Heart left ventricle (tissue), 16 donors: ENCODE measurements at regions not wholly inside any gene's neighbourhood (a gene's known extent, or its start where the extent isn't known, plus 50 kb on each side); places are given as distances from the start of the nearest gene placed in this dataset.

Experiments used
- ATAC-seq, 4 donors: fragments of 200-7000 bp; cut with Tn5 transposase; one replicate each; pipeline ENCODE4 v1.9.1; 2020 to 2022; ENCODE audit warnings: moderate library complexity in 4 of 4, mild to moderate bottlenecking in 3 of 4, moderate number of reproducible peaks in 1 of 4
- DNase-seq, 5 donors: peaks; one replicate each; pipeline ENCODE4 v3.0.0-alpha.2; 2020
- H3K27ac ChIP-seq, 12 donors: fragments of 200-600 bp; sonication (generic) in 4 of 12; one replicate each; pipeline versions ENCODE4 v1.5.0 to v1.8.0; 2016 to 2022; ENCODE audit warnings: mild to moderate bottlenecking in 2 of 12
- H3K27me3 ChIP-seq, 9 donors: fragments of 200-600 bp; sonication (generic) in 2 of 9; one replicate each; pipeline versions ENCODE4 v1.5.1 to v1.8.0; 2016 to 2022; ENCODE audit warnings: mild to moderate bottlenecking in 3 of 9
- H3K36me3 ChIP-seq, 9 donors: fragments of 200-600 bp; sonication (generic) in 2 of 9; one replicate each; pipeline versions ENCODE4 v1.5.0 to v1.8.0; 2018 to 2022; ENCODE audit warnings: mild to moderate bottlenecking in 2 of 9
- H3K4me1 ChIP-seq, 12 donors: fragments of 200-600 bp; sonication (generic) in 4 of 12; one replicate each; pipeline versions ENCODE4 v1.5.0 to v1.8.0; 2016 to 2022; ENCODE audit warnings: mild to moderate bottlenecking in 3 of 12
- H3K4me3 ChIP-seq, 12 donors: fragments of 200-600 bp; sonication (generic) in 4 of 12; one replicate each; pipeline versions ENCODE4 v1.5.0 to v1.8.0; 2017 to 2022; ENCODE audit warnings: mild to moderate bottlenecking in 9 of 12, moderate library complexity in 4 of 12
- H3K9me3 ChIP-seq, 12 donors: fragments of 200-600 bp; sonication (generic) in 4 of 12; one replicate each; pipeline versions ENCODE4 v1.5.0 to v1.8.0; 2016 to 2022; ENCODE audit warnings: mild to moderate bottlenecking in 1 of 12
- CTCF ChIP-seq, 12 donors: fragments of 200-600 bp; sonication (generic) in 4 of 12; IDR thresholded peaks; one replicate each; pipeline versions ENCODE4 v1.5.0 to v1.8.0; 2018 to 2022; ENCODE audit warnings: antibody characterized with exemption in 12 of 12, mild to moderate bottlenecking in 5 of 12
- POLR2A ChIP-seq, 2 donors: fragments of 450-650 bp; IDR thresholded peaks; one replicate each; pipeline ENCODE4 v1.6.1; 2017; ENCODE audit warnings: antibody characterized with exemption in 2 of 2, mild to moderate bottlenecking in 2 of 2, moderate library complexity in 2 of 2
- WGBS, 4 donors: extraction: QIAGEN DNeasy Blood & Tissue Kit in 2 of 4; methylation state at CpG; one replicate each; pipeline versions ENCODE4 v1.1.5 to v1.1.7; 2013 to 2018; 5-methylcytosine and 5-hydroxymethylcytosine counted together
- intact Hi-C, 10 donors: fragments of 100-400 bp; cut with DNase I; formaldehyde crosslinking; loops; one replicate each; pipeline versions ENCODE4 v1.11.1 to v1.14.2; 2022
- donor health status: ischemic (EF 13 %, LVEDD 7.1; RV severe dilation, severe dysfunction).
- donor health status: healthy with polysubstance abuse.
- donor health status: DM: no; HTN: yes; CAD: no.
- donor health status: DM: no; HTN: no; CAD: no.
- donor health status: ischemic (EF 25% LVEDD 6.9; RV normal size, moderate dysfunction).
- donor health status: ischemic (EF 25% LVEDD 5.7; RV mildly dilated, moderate dysfunction).
- donor health status: healthy.
- donor health status: DM: yes; HTN: yes; CAD: no.
- donor health status: ischemic (EF 35%, LVEDD 5.7; RV mildly dilated, moderate dysfunction).
- donor health status: nonischemic (EF 11% LVEDD 7.7; RV severe dilation, severe dysfunction).
- donor health status: DM: yes; HTN: yes; CAD: no.
- donor health status: PGD.
- donor health status: ischemic (EF 29% LVEDD 5.4; RV normal size, mild dysfunction).
- donor health status: nonischemic (EF 23%, LVEDD 6.1; RV moderate dilation, normal function).

- intact Hi-C loops, result no loop called here
- DNase-seq, result no peak
- no peaks in the 10 kb centered on the region for H3K27me3 ChIP-seq
- H3K36me3 ChIP-seq, result peaks cover 0 to 2% (median 0%) of the 10 kb centered on the region in 9 donors
- ATAC-seq, result no peak
- no peaks in the 10 kb centered on the region for H3K9me3 ChIP-seq
- TF ChIP-seq CTCF (IDR thresholded peaks at IDR 0.05), result no peak
- TF ChIP-seq POLR2A (IDR thresholded peaks at IDR 0.05), result no peak
- H3K4me1 ChIP-seq, result no peaks in the 10 kb centered on the region
- no peak overlapping the region for H3K4me3 ChIP-seq
- H3K27ac ChIP-seq, result no peak overlapping the region
- WGBS, 4 donors, result 83 to 89% (median 86%) methylated on average over 6 to 11 of the region's 11 CpGs
Measured at GRCh38 chr2:120992791-120993555, 257.3 kb downstream of the GLI2 start.

- intact Hi-C loops, result no loop called here
- Histone ChIP-seq H3K4me1 (no peaks in the 10 kb centered on the region), H3K36me3 (no peaks in the 10 kb centered on the region), H3K4me3 (no peak overlapping the region), H3K9me3 (no peaks in the 10 kb centered on the region), H3K27me3 (no peaks in the 10 kb centered on the region), H3K27ac (no peak overlapping the region)
- ATAC-seq, result no peak
- DNase-seq, result no peak
- WGBS, 4 donors, result 77 to 94% (median 80%) methylated on average over 5 to 9 of the region's 9 CpGs
- no peak for TF ChIP-seq CTCF (IDR thresholded peaks at IDR 0.05)
- TF ChIP-seq POLR2A (IDR thresholded peaks at IDR 0.05), result no peak
Measured at GRCh38 chr2:120993661-120994060, 258.0 kb downstream of the GLI2 start.

- Histone ChIP-seq H3K27me3 (no peaks in the 10 kb centered on the region), H3K36me3 (no peaks in the 10 kb centered on the region), H3K4me1 (no peaks in the 10 kb centered on the region), H3K27ac (no peak overlapping the region), H3K4me3 (no peak overlapping the region), H3K9me3 (no peaks in the 10 kb centered on the region)
- TF ChIP-seq CTCF (IDR thresholded peaks at IDR 0.05), result no peak
- no peak for TF ChIP-seq POLR2A (IDR thresholded peaks at IDR 0.05)
- intact Hi-C loops, result no loop called here
- no peak for DNase-seq
- WGBS, 4 donors, result 87 to 92% (median 91%) methylated on average over 14 of the region's 14 CpGs
- no peak for ATAC-seq
Measured at GRCh38 chr2:120994301-120994995, 258.8 kb downstream of the GLI2 start.

- Histone ChIP-seq H3K36me3 (no peaks in the 10 kb centered on the region), H3K27ac (no peak overlapping the region), H3K9me3 (no peaks in the 10 kb centered on the region), H3K27me3 (no peaks in the 10 kb centered on the region), H3K4me3 (no peak overlapping the region), H3K4me1 (no peaks in the 10 kb centered on the region)
- WGBS, 4 donors, result 82 to 89% (median 88%) methylated on average over 7 of the region's 7 CpGs
- ATAC-seq (no peak), DNase-seq (no peak)
- intact Hi-C loops, result no loop called here
- TF ChIP-seq CTCF (IDR thresholded peaks at IDR 0.05) (no peak), POLR2A (IDR thresholded peaks at IDR 0.05) (no peak)
Measured at GRCh38 chr2:120995152-120995551, 259.5 kb downstream of the GLI2 start.
